ENCODE measurements at regions not wholly inside any gene's neighbourhood (a gene's known extent, or its start where the extent isn't known, plus 50 kb on each side); places are given as distances from the start of the nearest gene placed in this dataset.

- Mint-ChIP-seq H3K4me3 (ENCODE audit: unreplicated experiment) (no peak overlapping the region), H3K27me3 (ENCODE audit: insufficient read depth, unreplicated experiment) (peaks cover 28% of the 10 kb centered on the region), H3K4me1 (ENCODE audit: insufficient read depth, unreplicated experiment) (peaks cover 7% of the 10 kb centered on the region), H3K9me3 (ENCODE audit: unreplicated experiment) (no peaks in the 10 kb centered on the region), H3K36me3 (ENCODE audit: insufficient read depth, unreplicated experiment) (no peaks in the 10 kb centered on the region), H3K27ac (ENCODE audit: low read depth, unreplicated experiment) (no peak overlapping the region)
- POLR2A ChIA-PET: no interaction called here
- no peak for TF ChIP-seq CTCF (IDR thresholded peaks at IDR 0.05; ENCODE audit: unreplicated experiment)
- intact Hi-C loops (cut with micrococcal nuclease): no loop called here
- no TSS peak for BruUV-seq (replicated peaks)
- CTCF ChIA-PET: interaction anchor here (0.8 kb wide), 1 partner anchor 46 kb away, joined by 5 read pairs; no protein-coding TSS in a partner anchor
- peak; percentile 87 for DNase-seq (ENCODE audit: unreplicated experiment)
Observed at GRCh38 chr3:194824701-194825111, 139.0 kb downstream of the FAM43A start.

- H3K4me3 Mint-ChIP-seq (ENCODE audit: unreplicated experiment): no peak overlapping the region
- H3K9me3 Mint-ChIP-seq (ENCODE audit: unreplicated experiment): no peaks in the 10 kb centered on the region
Observed at GRCh38 chr3:194826594-194826993, 140.9 kb downstream of the FAM43A start.

GRCh38 chr3:194827486-194827885, 141.8 kb downstream of the FAM43A start:
- H3K4me1 Mint-ChIP-seq (ENCODE audit: insufficient read depth, unreplicated experiment): peaks cover 7% of the 10 kb centered on the region
- H3K36me3 Mint-ChIP-seq (ENCODE audit: insufficient read depth, unreplicated experiment): no peaks in the 10 kb centered on the region
- intact Hi-C loops (cut with micrococcal nuclease): no loop called here
- ChIA-PET POLR2A (no interaction called here), CTCF (interaction anchor here (0.6 kb wide), 1 partner anchor 40 kb away, joined by 3 read pairs; no protein-coding TSS in a partner anchor)
- TF ChIP-seq CTCF (IDR thresholded peaks at IDR 0.05; ENCODE audit: unreplicated experiment): no peak
- BruUV-seq (replicated peaks): no TSS peak
- no peak for DNase-seq (ENCODE audit: unreplicated experiment)
- H3K27ac Mint-ChIP-seq (ENCODE audit: low read depth, unreplicated experiment): no peak overlapping the region
- H3K9me3 Mint-ChIP-seq (ENCODE audit: unreplicated experiment): no peaks in the 10 kb centered on the region
- H3K27me3 Mint-ChIP-seq (ENCODE audit: insufficient read depth, unreplicated experiment): peaks cover 19% of the 10 kb centered on the region
- H3K4me3 Mint-ChIP-seq (ENCODE audit: unreplicated experiment): no peak overlapping the region

More at GRCh38 chr3:194826594-194826993, 140.9 kb downstream of the FAM43A start:
- ChIA-PET POLR2A (interaction anchor here (0.7 kb wide), 1 partner anchor 12 kb away, joined by 4 read pairs; no protein-coding TSS in a partner anchor), CTCF (interaction anchor here (0.6 kb wide), 1 partner anchor 39 kb away, joined by 3 read pairs; no protein-coding TSS in a partner anchor)
- peaks cover 28% of the 10 kb centered on the region for H3K27me3 Mint-ChIP-seq (ENCODE audit: insufficient read depth, unreplicated experiment)
- intact Hi-C loops (cut with micrococcal nuclease): no loop called here
- H3K36me3 Mint-ChIP-seq (ENCODE audit: insufficient read depth, unreplicated experiment): no peaks in the 10 kb centered on the region
- no peak for DNase-seq (ENCODE audit: unreplicated experiment)
- peaks cover 7% of the 10 kb centered on the region for H3K4me1 Mint-ChIP-seq (ENCODE audit: insufficient read depth, unreplicated experiment)
- no peak overlapping the region for H3K27ac Mint-ChIP-seq (ENCODE audit: low read depth, unreplicated experiment)
- TF ChIP-seq CTCF (IDR thresholded peaks at IDR 0.05; ENCODE audit: unreplicated experiment): no peak
- BruUV-seq (replicated peaks): no TSS peak

- TF ChIP-seq CTCF (IDR thresholded peaks at IDR 0.05; ENCODE audit: unreplicated experiment): no peak
- H3K9me3 Mint-ChIP-seq (ENCODE audit: unreplicated experiment): no peaks in the 10 kb centered on the region
- peaks cover 13% of the 10 kb centered on the region for H3K27me3 Mint-ChIP-seq (ENCODE audit: insufficient read depth, unreplicated experiment)
- H3K4me3 Mint-ChIP-seq (ENCODE audit: unreplicated experiment): no peak overlapping the region
- H3K27ac Mint-ChIP-seq (ENCODE audit: low read depth, unreplicated experiment): no peak overlapping the region
- ChIA-PET CTCF (no interaction called here), POLR2A (no interaction called here)
- H3K36me3 Mint-ChIP-seq (ENCODE audit: insufficient read depth, unreplicated experiment): no peaks in the 10 kb centered on the region
- intact Hi-C loops (cut with micrococcal nuclease): no loop called here
- no peak for DNase-seq (ENCODE audit: unreplicated experiment)
- BruUV-seq (replicated peaks): no TSS peak
- H3K4me1 Mint-ChIP-seq (ENCODE audit: insufficient read depth, unreplicated experiment): peaks cover 7% of the 10 kb centered on the region
Observed at GRCh38 chr3:194828116-194828515, 142.4 kb downstream of the FAM43A start.

All from MCF 10A (cell line).